Pancreas (tissue), 10 donors: ENCODE measurements at regions not wholly inside any gene's neighbourhood (a gene's known extent, or its start where the extent isn't known, plus 50 kb on each side); places are given as distances from the start of the nearest gene placed in this dataset.
A peak's percentile ranks its signal among the peaks of the same experiment; 100 is the strongest.

Experiments
- ATAC-seq, 4 donors: fragments of 200-7000 bp; cut with Tn5 transposase; one replicate each; pipeline versions ENCODE4 v1.8.0 to v1.9.1; 2020; ENCODE audit warnings: mild to moderate bottlenecking in 4 of 4, moderate library complexity in 4 of 4
- DNase-seq, 6 donors: peaks; one replicate each; pipeline ENCODE4 v3.0.0-alpha.2; 2020
- FAIRE-seq: peaks from 2 replicates; lab custom pipeline; 2012; peaks lifted over from hg19 to GRCh38; lab: Jason Lieb, UNC
- H3K27ac ChIP-seq, 4 donors: fragments of 200-600 bp; sonication (generic); 1 replicate in 3 of 4; 2 replicates in 1 of 4; pipeline versions ENCODE4 v1.5.0 to v1.8.0; 2020
- H3K27me3 ChIP-seq, 4 donors: fragments of 200-600 bp; one replicate each; pipeline ENCODE4 v1.8.0; 2021
- H3K36me3 ChIP-seq, 3 donors: fragments of 200-600 bp; sonication (generic) in 1 of 3; one replicate each; pipeline versions ENCODE4 v1.5.0 to v1.8.0; 2020 to 2021
- H3K4me1 ChIP-seq, 3 donors: fragments of 200-600 bp; one replicate each; pipeline ENCODE4 v1.8.0; 2021
- H3K4me3 ChIP-seq, 4 donors: fragments of 200-600 bp; sonication (generic) in 2 of 4; one replicate each; pipeline versions ENCODE4 v1.5.0 to v1.8.0; 2020 to 2021
- H3K9me3 ChIP-seq, 4 donors: fragments of 200-600 bp; one replicate each; pipeline ENCODE4 v1.8.0; 2021
- WGBS, 2 donors: extraction: QIAGEN DNeasy Blood & Tissue Kit; methylation state at CpG; one replicate each; pipeline ENCODE4 v1.1.7; 2013; 5-methylcytosine and 5-hydroxymethylcytosine counted together
- intact Hi-C, 3 donors: fragments of 100-400 bp; cut with DNase I; formaldehyde crosslinking; loops; one replicate each; pipeline versions ENCODE4 v1.11.1 to v1.14.2; 2022
- TF ChIP-seq, protein P1 (sequence below), 4 donors: fragments of 200-600 bp; sonication (generic) in 3 of 4; IDR thresholded peaks; one replicate each; pipeline versions ENCODE4 v1.5.0 to v1.8.0; 2021; ENCODE audit warnings: antibody characterized with exemption in 4 of 4
- donor health status: healthy with polysubstance abuse.
- donor health status: DM: no; HTN: no; CAD: no; lungs with moderate emphysema.
- donor health status: DM: no; HTN: no; CAD: no.
- donor health status: control.
- donor health status: control.
- donor health status: Bipolar disorder and iron deficiency.
- donor health status: DM: yes; HTN: yes; CAD: no.
- donor health status: DM: no; HTN: no; CAD: no.
- donor health status: DM: no; HTN: no; CAD: no.
- donor health status: DM: yes; HTN: yes; CAD: no.

DNA sequence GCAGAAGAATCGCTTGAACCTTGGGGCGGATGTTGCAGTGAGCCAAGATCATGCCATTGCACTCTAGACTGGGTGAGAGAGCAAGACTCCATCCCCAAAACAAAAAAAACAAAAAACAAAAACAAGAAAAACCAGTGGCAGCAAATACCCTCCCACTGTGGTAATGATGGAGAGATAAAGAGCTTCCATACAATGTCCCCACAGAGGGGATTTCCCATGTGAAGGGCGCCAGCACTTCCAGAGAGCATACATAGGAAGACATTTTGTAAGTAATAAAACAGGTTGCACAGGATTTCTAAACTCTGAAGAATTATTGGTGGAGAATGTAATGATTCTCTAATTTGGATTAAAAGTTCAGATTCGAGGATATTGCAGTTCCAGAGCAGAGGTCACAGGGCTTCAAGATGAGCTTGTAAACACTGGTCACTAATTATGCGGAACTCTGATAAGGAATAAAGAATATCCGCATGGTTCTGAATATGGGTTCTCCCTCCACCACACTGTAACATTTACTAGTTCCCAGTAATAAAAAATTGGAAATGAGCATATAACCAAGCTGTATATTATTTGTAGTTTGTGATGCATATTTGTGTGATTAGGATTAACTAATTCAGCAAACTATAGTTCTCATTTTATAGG, 290.1 kb upstream of the SLC10A2 start:
- intact Hi-C loops: no loop called here
- Histone ChIP-seq H3K27me3 (no peaks in the 10 kb centered on the region), H3K36me3 (no peaks in the 10 kb centered on the region), H3K4me1 (no peaks in the 10 kb centered on the region), H3K27ac (no peak overlapping the region), H3K9me3 (no peaks in the 10 kb centered on the region), H3K4me3 (no peak overlapping the region)
- ATAC-seq (no peak), DNase-seq (no peak), FAIRE-seq (no peak)
- WGBS, 2 donors: 69 to 73% methylated on average over 6 of the region's 6 CpGs
- TF ChIP-seq, protein P1, sequence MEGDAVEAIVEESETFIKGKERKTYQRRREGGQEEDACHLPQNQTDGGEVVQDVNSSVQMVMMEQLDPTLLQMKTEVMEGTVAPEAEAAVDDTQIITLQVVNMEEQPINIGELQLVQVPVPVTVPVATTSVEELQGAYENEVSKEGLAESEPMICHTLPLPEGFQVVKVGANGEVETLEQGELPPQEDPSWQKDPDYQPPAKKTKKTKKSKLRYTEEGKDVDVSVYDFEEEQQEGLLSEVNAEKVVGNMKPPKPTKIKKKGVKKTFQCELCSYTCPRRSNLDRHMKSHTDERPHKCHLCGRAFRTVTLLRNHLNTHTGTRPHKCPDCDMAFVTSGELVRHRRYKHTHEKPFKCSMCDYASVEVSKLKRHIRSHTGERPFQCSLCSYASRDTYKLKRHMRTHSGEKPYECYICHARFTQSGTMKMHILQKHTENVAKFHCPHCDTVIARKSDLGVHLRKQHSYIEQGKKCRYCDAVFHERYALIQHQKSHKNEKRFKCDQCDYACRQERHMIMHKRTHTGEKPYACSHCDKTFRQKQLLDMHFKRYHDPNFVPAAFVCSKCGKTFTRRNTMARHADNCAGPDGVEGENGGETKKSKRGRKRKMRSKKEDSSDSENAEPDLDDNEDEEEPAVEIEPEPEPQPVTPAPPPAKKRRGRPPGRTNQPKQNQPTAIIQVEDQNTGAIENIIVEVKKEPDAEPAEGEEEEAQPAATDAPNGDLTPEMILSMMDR (IDR thresholded peaks at IDR 0.05): no peak

DNA sequence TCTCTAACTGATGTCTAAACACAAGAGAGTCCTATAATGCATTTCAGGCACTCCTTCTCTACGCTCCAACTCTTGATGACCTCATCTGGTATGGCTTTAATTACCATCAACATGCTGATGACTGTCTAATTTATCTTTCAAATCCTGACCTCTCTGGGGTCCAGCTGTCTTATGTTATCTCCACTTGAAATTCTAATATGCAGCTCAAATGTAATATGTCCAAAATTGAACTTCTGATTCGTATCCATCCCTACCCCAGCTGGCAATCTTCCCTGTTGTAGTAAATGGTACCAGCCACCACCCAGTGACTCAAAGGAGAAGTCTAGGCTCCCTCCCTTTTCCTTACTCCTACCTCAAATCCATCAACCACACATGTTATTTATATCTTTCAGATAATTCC, 288.0 kb upstream of the SLC10A2 start:
- ATAC-seq: no peak
- no peaks in the 10 kb centered on the region for H3K27me3 ChIP-seq
- WGBS, 2 donors: 50 to 61% methylated on average over 2 of the region's 2 CpGs

DNA sequence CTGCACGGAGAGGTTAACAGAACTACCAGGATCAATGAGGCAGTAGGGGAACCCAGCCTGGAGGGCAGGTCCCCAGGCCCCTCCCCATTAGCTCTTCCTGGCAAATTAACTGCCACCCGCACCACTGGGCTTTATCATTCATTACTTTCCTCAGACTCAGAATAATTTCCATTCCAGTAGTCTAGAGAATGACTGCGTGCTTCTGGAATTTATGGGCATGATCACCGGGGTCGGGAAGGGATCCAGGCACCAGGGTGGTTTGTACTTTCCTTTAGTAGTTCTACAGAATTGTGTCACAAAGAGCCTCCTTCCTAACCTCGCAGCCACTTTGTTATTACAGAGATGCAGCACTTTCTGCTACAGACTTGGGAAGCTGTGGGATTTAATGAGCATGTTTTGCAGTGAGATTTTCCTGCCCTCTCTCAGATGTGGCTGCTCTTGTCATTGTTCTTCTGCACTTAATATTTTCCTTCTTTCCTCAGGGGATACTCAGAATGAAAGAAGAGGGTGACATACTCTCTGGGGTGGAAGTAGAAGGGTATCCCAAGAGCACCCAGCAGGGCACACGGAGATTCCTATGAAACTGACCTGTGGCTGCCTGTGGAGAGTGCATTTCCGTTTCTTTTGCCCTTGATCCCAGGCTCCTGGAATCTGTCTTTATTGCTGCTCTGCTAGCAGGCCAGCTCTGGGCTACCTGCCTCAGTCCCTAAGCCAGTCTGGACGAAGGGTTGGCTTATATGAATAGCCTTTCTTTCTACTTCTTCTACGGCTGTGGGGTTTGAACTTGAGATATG, 285.0 kb upstream of the SLC10A2 start:
- Histone ChIP-seq H3K4me3 (no peak overlapping the region), H3K27ac (no peak overlapping the region), H3K27me3 (no peaks in the 10 kb centered on the region), H3K36me3 (no peaks in the 10 kb centered on the region), H3K4me1 (no peaks in the 10 kb centered on the region), H3K9me3 (no peaks in the 10 kb centered on the region)
- ATAC-seq (peak in 3 of 4 donors; percentile 42 to 56 (median 54)), FAIRE-seq (no peak), DNase-seq (peak in 2 of 6 donors; percentile 10 to 11)
- intact Hi-C loops: no loop called here
- 24 to 28% methylated on average over 10 of the region's 10 CpGs for WGBS, 2 donors
- TF ChIP-seq, protein P1 (IDR thresholded peaks at IDR 0.05): no peak

More for the DNA sequence above, 288.0 kb upstream of the SLC10A2 start:
- no peak overlapping the region for H3K4me3 ChIP-seq
- no peak for FAIRE-seq
- intact Hi-C loops: no loop called here
- no peak for DNase-seq
- H3K4me1 ChIP-seq: no peaks in the 10 kb centered on the region
- H3K27ac ChIP-seq: no peak overlapping the region
- H3K9me3 ChIP-seq: no peaks in the 10 kb centered on the region
- H3K36me3 ChIP-seq: no peaks in the 10 kb centered on the region
- TF ChIP-seq, protein P1 (IDR thresholded peaks at IDR 0.05): no peak

DNA sequence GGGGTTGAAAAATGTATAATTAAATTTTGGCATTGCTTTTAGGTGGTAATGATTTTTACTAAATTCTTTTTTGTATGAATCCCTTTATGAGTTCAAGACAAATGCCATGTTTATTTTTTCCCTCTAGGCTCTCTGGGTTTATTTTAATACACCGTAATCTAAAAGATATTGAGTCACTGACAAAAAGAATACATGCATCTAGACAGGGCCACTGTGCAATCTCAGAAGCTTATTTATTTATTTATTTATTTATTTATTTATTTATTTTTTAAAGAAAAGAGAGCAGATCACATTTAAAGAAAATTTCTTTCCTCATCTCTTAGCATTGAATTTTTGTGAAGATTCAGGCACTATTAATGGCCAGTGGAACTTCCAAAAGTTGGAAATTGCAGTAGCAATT, 283.9 kb upstream of the SLC10A2 start:
- Histone ChIP-seq H3K27ac (no peak overlapping the region), H3K4me3 (no peak overlapping the region), H3K9me3 (no peaks in the 10 kb centered on the region), H3K27me3 (no peaks in the 10 kb centered on the region), H3K4me1 (no peaks in the 10 kb centered on the region), H3K36me3 (no peaks in the 10 kb centered on the region)
- intact Hi-C loops: no loop called here
- ATAC-seq (no peak), FAIRE-seq (no peak), DNase-seq (no peak)
- TF ChIP-seq, protein P1 (IDR thresholded peaks at IDR 0.05): no peak
- 61 to 74% methylated on average over 1 of the region's 1 CpG for WGBS, 2 donors
